Endothelial cell of umbilical vein (primary cell): ENCODE measurements at regions not wholly inside any gene's neighbourhood (a gene's known extent, or its start where the extent isn't known, plus 50 kb on each side); places are given as distances from the start of the nearest gene placed in this dataset.

Experiments
- EZH2 ChIP-seq: IDR thresholded peaks from 2 replicates; pipeline ENCODE4 v1.6.1; 2012; ENCODE audit warnings: borderline replicate concordance, low read depth, mild to moderate bottlenecking, moderate library complexity, low read length, inconsistent platforms; ENCODE audit not compliant: severe bottlenecking
- FOS ChIP-seq: IDR thresholded peaks from 2 replicates; pipeline ENCODE4 v1.6.1; 2011; ENCODE audit warnings: mild to moderate bottlenecking, low read length, moderate library complexity, borderline replicate concordance; ENCODE audit not compliant: insufficient read depth
- TF ChIP-seq, protein P1 (sequence below), 2 donors: IDR thresholded peaks; 1 replicate in 1 of 2; 2 replicates in 1 of 2; pipeline ENCODE4 v1.5.1; 2011; ENCODE audit warnings: low read length in 2 of 2, mild to moderate bottlenecking in 2 of 2, moderate library complexity in 2 of 2, control low read depth in 1 of 2, inconsistent platforms in 1 of 2, low read depth in 1 of 2; ENCODE audit not compliant: insufficient read depth in 1 of 2; ENCODE audit errors: extremely low read depth in 1 of 2

DNA sequence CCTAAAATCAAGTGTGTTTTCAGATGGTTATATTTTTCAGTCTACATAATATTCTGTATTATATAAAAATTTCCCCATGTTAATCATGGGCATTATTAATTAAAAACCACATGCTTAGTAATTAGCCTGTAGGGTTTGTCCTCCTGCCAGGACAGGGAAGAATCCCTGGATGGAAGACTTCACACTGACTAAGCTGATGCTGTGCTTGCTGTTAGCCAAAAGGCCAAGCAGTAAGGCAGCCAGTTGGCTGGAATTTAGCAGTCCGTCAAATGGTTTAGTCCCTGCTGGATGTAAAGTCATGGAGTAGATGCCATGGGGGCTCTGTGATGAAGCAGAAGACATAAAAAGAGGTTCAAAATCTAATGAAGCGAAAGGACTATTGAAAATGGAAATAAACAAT is 168.0 kb upstream of the OBI1 start:
- TF ChIP-seq, protein P1, sequence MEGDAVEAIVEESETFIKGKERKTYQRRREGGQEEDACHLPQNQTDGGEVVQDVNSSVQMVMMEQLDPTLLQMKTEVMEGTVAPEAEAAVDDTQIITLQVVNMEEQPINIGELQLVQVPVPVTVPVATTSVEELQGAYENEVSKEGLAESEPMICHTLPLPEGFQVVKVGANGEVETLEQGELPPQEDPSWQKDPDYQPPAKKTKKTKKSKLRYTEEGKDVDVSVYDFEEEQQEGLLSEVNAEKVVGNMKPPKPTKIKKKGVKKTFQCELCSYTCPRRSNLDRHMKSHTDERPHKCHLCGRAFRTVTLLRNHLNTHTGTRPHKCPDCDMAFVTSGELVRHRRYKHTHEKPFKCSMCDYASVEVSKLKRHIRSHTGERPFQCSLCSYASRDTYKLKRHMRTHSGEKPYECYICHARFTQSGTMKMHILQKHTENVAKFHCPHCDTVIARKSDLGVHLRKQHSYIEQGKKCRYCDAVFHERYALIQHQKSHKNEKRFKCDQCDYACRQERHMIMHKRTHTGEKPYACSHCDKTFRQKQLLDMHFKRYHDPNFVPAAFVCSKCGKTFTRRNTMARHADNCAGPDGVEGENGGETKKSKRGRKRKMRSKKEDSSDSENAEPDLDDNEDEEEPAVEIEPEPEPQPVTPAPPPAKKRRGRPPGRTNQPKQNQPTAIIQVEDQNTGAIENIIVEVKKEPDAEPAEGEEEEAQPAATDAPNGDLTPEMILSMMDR (IDR thresholded peaks at IDR 0.05; ENCODE audit: extremely low read depth in 1 of 2, insufficient read depth in 1 of 2, low read depth in 1 of 2, low read length in 2 of 2): no peak
- TF ChIP-seq FOS: no peak
- no peak for TF ChIP-seq EZH2
